Lower lobe of right lung (tissue), 2 donors: ENCODE measurements at regions not wholly inside any gene's neighbourhood (a gene's known extent, or its start where the extent isn't known, plus 50 kb on each side); places are given as distances from the start of the nearest gene placed in this dataset.
"Not testable (repeated sequence)": the region's sequence is repeated elsewhere in the genome, so short reads cannot be mapped to it uniquely, and the experiment has no call there.

Source experiments
- ATAC-seq, 2 donors: fragments of 200-7000 bp; cut with Tn5 transposase; one replicate each; pipeline ENCODE4 v1.9.1; 2020 to 2022; ENCODE audit warnings: mild to moderate bottlenecking in 2 of 2, moderate library complexity in 2 of 2
- DNase-seq: peaks from one replicate; pipeline ENCODE4 v3.0.0-alpha.2; 2020
- H3K27ac ChIP-seq: fragments of 200-600 bp; one replicate; pipeline ENCODE4 v1.8.0; 2022
- H3K27me3 ChIP-seq: fragments of 200-600 bp; one replicate; pipeline ENCODE4 v1.8.0; 2022; ENCODE audit warnings: low read depth
- H3K36me3 ChIP-seq: fragments of 200-600 bp; one replicate; pipeline ENCODE4 v1.8.0; 2022; ENCODE audit warnings: mild to moderate bottlenecking
- H3K4me1 ChIP-seq: fragments of 200-600 bp; one replicate; pipeline ENCODE4 v1.8.0; 2022
- H3K4me3 ChIP-seq: fragments of 200-600 bp; one replicate; pipeline ENCODE4 v1.8.0; 2022; ENCODE audit warnings: mild to moderate bottlenecking
- H3K9me3 ChIP-seq: fragments of 200-600 bp; one replicate; pipeline ENCODE4 v1.8.0; 2022
- CTCF ChIP-seq: fragments of 200-600 bp; IDR thresholded peaks from one replicate; pipeline ENCODE4 v1.8.0; 2022; ENCODE audit warnings: antibody characterized with exemption, mild to moderate bottlenecking
- intact Hi-C: fragments of 100-400 bp; cut with DNase I; formaldehyde crosslinking; loops from one replicate; pipeline ENCODE4 v1.11.0; 2022
- donor health status: DM: no; HTN: yes; CAD: no; lungs with severe emphysema.

GRCh38 chr16:60640038-60640437 lies 1396.2 kb downstream of the CDH8 start:
- intact Hi-C loops: no loop called here
- no peaks in the 10 kb centered on the region for H3K27me3 ChIP-seq
- DNase-seq (no peak), ATAC-seq (no peak)
- no peaks in the 10 kb centered on the region for H3K4me1 ChIP-seq
- H3K4me3 ChIP-seq: no peak overlapping the region
- no peaks in the 10 kb centered on the region for H3K9me3 ChIP-seq
- TF ChIP-seq CTCF: no peak
- no peaks in the 10 kb centered on the region for H3K36me3 ChIP-seq
- H3K27ac ChIP-seq: no peak overlapping the region

- H3K4me3 ChIP-seq, DNase-seq, H3K27me3 ChIP-seq, H3K36me3 ChIP-seq, ATAC-seq, H3K9me3 ChIP-seq, H3K4me1 ChIP-seq, intact Hi-C loops, H3K27ac ChIP-seq: not testable (repeated sequence)
These were observed 1399.6 kb downstream of the CDH8 start for GRCh38 chr16:60636636-60637035.

- H3K9me3 ChIP-seq: peaks cover 8% of the 10 kb centered on the region
- no peak overlapping the region for H3K27ac ChIP-seq
- H3K4me1 ChIP-seq: no peaks in the 10 kb centered on the region
- DNase-seq (no peak), ATAC-seq (no peak)
- no peaks in the 10 kb centered on the region for H3K27me3 ChIP-seq
- no peaks in the 10 kb centered on the region for H3K36me3 ChIP-seq
- TF ChIP-seq CTCF: no peak
- H3K4me3 ChIP-seq: no peak overlapping the region
- intact Hi-C loops: no loop called here
These were observed 1400.1 kb downstream of the CDH8 start for GRCh38 chr16:60636117-60636516.

GRCh38 chr16:60635548-60635947 lies 1400.7 kb downstream of the CDH8 start:
- peaks cover 8% of the 10 kb centered on the region for H3K9me3 ChIP-seq
- intact Hi-C loops: no loop called here
- no peak for TF ChIP-seq CTCF
- H3K27me3 ChIP-seq: no peaks in the 10 kb centered on the region
- no peak overlapping the region for H3K27ac ChIP-seq
- ATAC-seq (no peak), DNase-seq (no peak)
- H3K36me3 ChIP-seq: no peaks in the 10 kb centered on the region
- no peaks in the 10 kb centered on the region for H3K4me1 ChIP-seq
- no peak overlapping the region for H3K4me3 ChIP-seq

GRCh38 chr16:60611844-60612243 lies 1424.4 kb downstream of the CDH8 start:
- H3K27me3 ChIP-seq: no peaks in the 10 kb centered on the region
- H3K27ac ChIP-seq: no peak overlapping the region
- TF ChIP-seq CTCF: no peak

GRCh38 chr16:60608971-60609370 lies 1427.3 kb downstream of the CDH8 start:
- intact Hi-C loops: no loop called here
- no peak overlapping the region for H3K27ac ChIP-seq
- no peak for TF ChIP-seq CTCF

More at GRCh38 chr16:60611844-60612243, 1424.4 kb downstream of the CDH8 start:
- ATAC-seq: no peak
- Histone ChIP-seq H3K36me3 (no peaks in the 10 kb centered on the region), H3K9me3 (no peaks in the 10 kb centered on the region), H3K4me1 (no peaks in the 10 kb centered on the region), H3K4me3 (no peak overlapping the region)
- DNase-seq: no peak
- intact Hi-C loops: no loop called here

GRCh38 chr16:60605652-60606051 lies 1430.6 kb downstream of the CDH8 start:
- intact Hi-C loops, H3K4me3 ChIP-seq, DNase-seq, H3K4me1 ChIP-seq, H3K36me3 ChIP-seq, H3K27ac ChIP-seq, ATAC-seq, H3K9me3 ChIP-seq, H3K27me3 ChIP-seq: not testable (repeated sequence)

More at GRCh38 chr16:60608971-60609370, 1427.3 kb downstream of the CDH8 start:
- DNase-seq: no peak
- Histone ChIP-seq H3K4me1 (no peaks in the 10 kb centered on the region), H3K9me3 (no peaks in the 10 kb centered on the region), H3K27me3 (no peaks in the 10 kb centered on the region), H3K36me3 (no peaks in the 10 kb centered on the region), H3K4me3 (no peak overlapping the region)
- ATAC-seq: no peak
